ENCODE measurements at regions not wholly inside any gene's neighbourhood (a gene's known extent, or its start where the extent isn't known, plus 50 kb on each side); places are given as distances from the start of the nearest gene placed in this dataset.

- no peaks in the 10 kb centered on the region for H3K36me3 Mint-ChIP-seq (ENCODE audit: low read depth)
- no peaks in the 10 kb centered on the region for H3K4me1 ChIP-seq (ENCODE audit: insufficient read depth, low read length)
- H3K27ac Mint-ChIP-seq: no peak overlapping the region
- no peak for ATAC-seq (ENCODE audit: poor library complexity)
- H3K27me3 Mint-ChIP-seq: no peaks in the 10 kb centered on the region
- no peaks in the 10 kb centered on the region for H3K27me3 ChIP-seq (ENCODE audit: control insufficient read depth in 1 of 2, insufficient read depth in 2 of 2, low read length in 2 of 2)
- DNase-seq: no peak
- TF ChIP-seq, protein P1, sequence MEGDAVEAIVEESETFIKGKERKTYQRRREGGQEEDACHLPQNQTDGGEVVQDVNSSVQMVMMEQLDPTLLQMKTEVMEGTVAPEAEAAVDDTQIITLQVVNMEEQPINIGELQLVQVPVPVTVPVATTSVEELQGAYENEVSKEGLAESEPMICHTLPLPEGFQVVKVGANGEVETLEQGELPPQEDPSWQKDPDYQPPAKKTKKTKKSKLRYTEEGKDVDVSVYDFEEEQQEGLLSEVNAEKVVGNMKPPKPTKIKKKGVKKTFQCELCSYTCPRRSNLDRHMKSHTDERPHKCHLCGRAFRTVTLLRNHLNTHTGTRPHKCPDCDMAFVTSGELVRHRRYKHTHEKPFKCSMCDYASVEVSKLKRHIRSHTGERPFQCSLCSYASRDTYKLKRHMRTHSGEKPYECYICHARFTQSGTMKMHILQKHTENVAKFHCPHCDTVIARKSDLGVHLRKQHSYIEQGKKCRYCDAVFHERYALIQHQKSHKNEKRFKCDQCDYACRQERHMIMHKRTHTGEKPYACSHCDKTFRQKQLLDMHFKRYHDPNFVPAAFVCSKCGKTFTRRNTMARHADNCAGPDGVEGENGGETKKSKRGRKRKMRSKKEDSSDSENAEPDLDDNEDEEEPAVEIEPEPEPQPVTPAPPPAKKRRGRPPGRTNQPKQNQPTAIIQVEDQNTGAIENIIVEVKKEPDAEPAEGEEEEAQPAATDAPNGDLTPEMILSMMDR (IDR thresholded peaks at IDR 0.05): no peak
- H3K9me3 Mint-ChIP-seq: peaks cover 1% of the 10 kb centered on the region
- ChIA-PET POLR2A (no interaction called here), CTCF (no interaction called here)
- H3K36me3 ChIP-seq (ENCODE audit: insufficient read depth, low read length): no peaks in the 10 kb centered on the region
- H3K4me1 Mint-ChIP-seq (ENCODE audit: low read depth): no peaks in the 10 kb centered on the region
- intact Hi-C loops (cut with DNase I, micrococcal nuclease): no loop called here
- no peak overlapping the region for H3K4me3 ChIP-seq (ENCODE audit: low read length)
- peaks cover 0 to 8% of the 10 kb centered on the region in 2 experiments for H3K9me3 ChIP-seq (ENCODE audit: control insufficient read depth in 1 of 2, insufficient read depth in 1 of 2, low read length in 2 of 2)
- H3K27ac ChIP-seq (ENCODE audit: low read depth in 1 of 2, low read length in 2 of 2): no peak overlapping the region
- H3K4me3 Mint-ChIP-seq: no peak overlapping the region
These were observed 959.0 kb downstream of the C4orf33 start for GRCh38 chr4:130054908-130055307.

GRCh38 chr4:130056286-130056685 is 960.3 kb downstream of the C4orf33 start:
- Histone ChIP-seq H3K4me3 (ENCODE audit: low read length) (no peak overlapping the region), H3K27me3 (ENCODE audit: control insufficient read depth in 1 of 2, insufficient read depth in 2 of 2, low read length in 2 of 2) (no peaks in the 10 kb centered on the region), H3K9me3 (ENCODE audit: control insufficient read depth in 1 of 2, insufficient read depth in 1 of 2, low read length in 2 of 2) (peaks cover 0 to 8% of the 10 kb centered on the region in 2 experiments), H3K27ac (ENCODE audit: low read depth in 1 of 2, low read length in 2 of 2) (no peak overlapping the region), H3K36me3 (ENCODE audit: insufficient read depth, low read length) (no peaks in the 10 kb centered on the region), H3K4me1 (ENCODE audit: insufficient read depth, low read length) (no peaks in the 10 kb centered on the region)
- H3K4me1 Mint-ChIP-seq (ENCODE audit: low read depth): no peaks in the 10 kb centered on the region
- no peak overlapping the region for H3K27ac Mint-ChIP-seq
- ATAC-seq (ENCODE audit: poor library complexity): no peak
- H3K4me3 Mint-ChIP-seq: no peak overlapping the region
- peaks cover 1% of the 10 kb centered on the region for H3K9me3 Mint-ChIP-seq
- H3K36me3 Mint-ChIP-seq (ENCODE audit: low read depth): no peaks in the 10 kb centered on the region
- no peaks in the 10 kb centered on the region for H3K27me3 Mint-ChIP-seq
- ChIA-PET CTCF (no interaction called here), POLR2A (no interaction called here)
- TF ChIP-seq, protein P1 (IDR thresholded peaks at IDR 0.05): no peak
- DNase-seq: no peak
- intact Hi-C loops (cut with DNase I, micrococcal nuclease): no loop called here

- Mint-ChIP-seq H3K27me3 (no peaks in the 10 kb centered on the region), H3K36me3 (ENCODE audit: low read depth) (no peaks in the 10 kb centered on the region), H3K4me3 (no peak overlapping the region), H3K9me3 (peaks cover 3% of the 10 kb centered on the region), H3K27ac (no peak overlapping the region), H3K4me1 (ENCODE audit: low read depth) (no peaks in the 10 kb centered on the region)
- H3K9me3 ChIP-seq (ENCODE audit: control insufficient read depth in 1 of 2, insufficient read depth in 1 of 2, low read length in 2 of 2): no peaks in the 10 kb centered on the region
- ChIA-PET POLR2A (no interaction called here), CTCF (no interaction called here)
- TF ChIP-seq, protein P1 (IDR thresholded peaks at IDR 0.05): no peak
- no peaks in the 10 kb centered on the region for H3K27me3 ChIP-seq (ENCODE audit: control insufficient read depth in 1 of 2, insufficient read depth in 2 of 2, low read length in 2 of 2)
- no peak for ATAC-seq (ENCODE audit: poor library complexity)
- no peaks in the 10 kb centered on the region for H3K36me3 ChIP-seq (ENCODE audit: insufficient read depth, low read length)
- H3K27ac ChIP-seq (ENCODE audit: low read depth in 1 of 2, low read length in 2 of 2): no peak overlapping the region
- DNase-seq: no peak
- intact Hi-C loops (cut with DNase I, micrococcal nuclease): no loop called here
- no peak overlapping the region for H3K4me3 ChIP-seq (ENCODE audit: low read length)
- H3K4me1 ChIP-seq (ENCODE audit: insufficient read depth, low read length): no peaks in the 10 kb centered on the region
These were observed 968.5 kb downstream of the C4orf33 start for GRCh38 chr4:130064471-130064870.

Measured in CD4-positive, alpha-beta T cell (primary cell).